ENCODE measurements at regions not wholly inside any gene's neighbourhood (a gene's known extent, or its start where the extent isn't known, plus 50 kb on each side); places are given as distances from the start of the nearest gene placed in this dataset.

- Histone ChIP-seq H3K27me3 (ENCODE audit: control insufficient read depth, insufficient read depth, low read length) (no peaks in the 10 kb centered on the region), H3K36me3 (ENCODE audit: insufficient read depth, low read length) (no peaks in the 10 kb centered on the region), H3K4me2 (ENCODE audit: low read length) (peak overlapping the region; percentile 22), H3K4me3 (ENCODE audit: low read length) (no peak overlapping the region), H3K9ac (ENCODE audit: low read depth, low read length) (peak overlapping the region; percentile 23), H3K9me3 (replicated peaks; ENCODE audit: low read length) (no peaks in the 10 kb centered on the region), H3K4me1 (ENCODE audit: control insufficient read depth, insufficient read depth, low read length) (peaks cover 15% of the 10 kb centered on the region)
Measured at GRCh38 chr11:23976841-23977271, 520.0 kb upstream of the LUZP2 start.

DNA sequence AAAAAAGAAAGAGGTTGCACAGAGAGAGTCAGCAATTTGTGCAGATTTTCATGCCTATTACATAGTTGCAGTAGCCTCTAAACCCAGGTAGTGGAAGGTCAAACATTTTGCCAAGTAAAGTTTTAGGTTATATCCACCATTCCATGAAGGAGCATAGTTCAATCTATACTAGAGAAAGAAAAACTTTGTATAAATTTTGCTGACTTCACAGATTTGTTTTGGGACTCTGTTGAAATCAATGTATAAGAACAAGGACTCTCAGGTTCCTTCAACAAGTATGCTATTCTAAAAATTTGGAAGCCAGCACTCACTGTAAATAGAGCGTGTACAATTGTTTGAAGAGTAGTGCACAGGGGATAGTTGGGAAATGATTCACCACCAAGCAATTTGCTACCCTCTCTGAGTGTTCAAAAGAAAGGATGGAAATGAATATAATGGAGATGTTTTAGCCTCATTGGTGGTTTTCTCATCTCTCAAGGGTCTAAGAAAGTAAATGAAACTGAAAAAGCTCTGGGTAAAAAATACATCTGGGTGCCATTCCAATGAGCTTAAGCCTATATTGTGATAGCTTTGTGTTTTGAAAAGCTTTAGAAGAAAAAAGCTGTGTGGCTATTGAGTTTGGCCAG lies 508.4 kb upstream of the LUZP2 start:
- Histone ChIP-seq H3K4me3 (ENCODE audit: low read length) (no peak overlapping the region), H3K4me1 (ENCODE audit: control insufficient read depth, insufficient read depth, low read length) (peaks cover 30% of the 10 kb centered on the region), H3K27me3 (ENCODE audit: control insufficient read depth, insufficient read depth, low read length) (no peaks in the 10 kb centered on the region), H3K4me2 (ENCODE audit: low read length) (peak overlapping the region; percentile 49), H3K36me3 (ENCODE audit: insufficient read depth, low read length) (no peaks in the 10 kb centered on the region), H3K9ac (ENCODE audit: low read depth, low read length) (no peak overlapping the region), H3K9me3 (replicated peaks; ENCODE audit: low read length) (no peaks in the 10 kb centered on the region)

DNA sequence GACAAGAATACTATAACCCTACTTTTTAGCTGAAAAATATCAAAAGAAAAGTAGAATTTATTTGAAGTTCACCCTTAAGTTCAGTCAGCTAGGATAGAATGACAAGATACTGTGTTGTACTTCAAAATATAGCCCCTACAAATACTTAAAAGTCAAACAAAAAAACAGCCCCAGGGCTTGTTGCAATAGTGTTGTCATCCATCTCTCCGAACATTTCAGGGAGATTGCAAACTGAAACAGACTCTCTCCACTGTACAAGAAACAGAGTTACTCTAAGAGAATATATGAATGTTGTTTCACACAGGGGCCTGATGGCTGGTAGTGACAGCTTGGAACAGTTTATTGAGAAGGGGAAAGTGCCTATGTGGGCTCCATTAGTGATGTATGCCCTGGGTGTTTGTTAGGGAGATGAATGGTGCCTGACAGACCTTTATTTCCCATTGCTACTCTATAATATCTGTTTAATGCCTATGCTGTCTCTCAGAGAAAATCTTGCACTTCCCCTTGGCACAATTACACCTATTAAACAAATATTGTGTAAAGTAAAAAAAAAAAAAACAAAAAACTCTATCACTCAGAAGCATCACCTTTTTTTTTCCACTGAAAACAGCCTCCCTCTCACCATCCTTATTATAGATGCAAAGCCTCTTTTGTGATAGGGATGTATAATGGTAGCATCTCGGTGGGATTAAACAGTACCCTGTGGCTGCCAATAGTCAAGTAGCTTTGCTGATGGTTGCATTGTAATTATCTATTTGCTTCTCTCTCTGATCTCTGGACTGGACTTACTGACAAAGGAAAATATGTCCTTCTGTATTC lies 506.3 kb upstream of the LUZP2 start:
- Histone ChIP-seq H3K27me3 (ENCODE audit: control insufficient read depth, insufficient read depth, low read length) (no peaks in the 10 kb centered on the region), H3K4me3 (ENCODE audit: low read length) (no peak overlapping the region), H3K4me2 (ENCODE audit: low read length) (peak overlapping the region; percentile 48), H3K36me3 (ENCODE audit: insufficient read depth, low read length) (no peaks in the 10 kb centered on the region), H3K9ac (ENCODE audit: low read depth, low read length) (no peak overlapping the region), H3K9me3 (replicated peaks; ENCODE audit: low read length) (no peaks in the 10 kb centered on the region), H3K4me1 (ENCODE audit: control insufficient read depth, insufficient read depth, low read length) (peaks cover 25% of the 10 kb centered on the region)

- H3K27me3 ChIP-seq (ENCODE audit: control insufficient read depth, insufficient read depth, low read length): no peaks in the 10 kb centered on the region
- peak overlapping the region; percentile 48 for H3K4me2 ChIP-seq (ENCODE audit: low read length)
- H3K4me3 ChIP-seq (ENCODE audit: low read length): no peak overlapping the region
- no peaks in the 10 kb centered on the region for H3K9me3 ChIP-seq (replicated peaks; ENCODE audit: low read length)
- H3K9ac ChIP-seq (ENCODE audit: low read depth, low read length): no peak overlapping the region
- no peaks in the 10 kb centered on the region for H3K36me3 ChIP-seq (ENCODE audit: insufficient read depth, low read length)
- H3K4me1 ChIP-seq (ENCODE audit: control insufficient read depth, insufficient read depth, low read length): peaks cover 25% of the 10 kb centered on the region
Measured at GRCh38 chr11:23991165-23991539, 505.7 kb upstream of the LUZP2 start.

DNA sequence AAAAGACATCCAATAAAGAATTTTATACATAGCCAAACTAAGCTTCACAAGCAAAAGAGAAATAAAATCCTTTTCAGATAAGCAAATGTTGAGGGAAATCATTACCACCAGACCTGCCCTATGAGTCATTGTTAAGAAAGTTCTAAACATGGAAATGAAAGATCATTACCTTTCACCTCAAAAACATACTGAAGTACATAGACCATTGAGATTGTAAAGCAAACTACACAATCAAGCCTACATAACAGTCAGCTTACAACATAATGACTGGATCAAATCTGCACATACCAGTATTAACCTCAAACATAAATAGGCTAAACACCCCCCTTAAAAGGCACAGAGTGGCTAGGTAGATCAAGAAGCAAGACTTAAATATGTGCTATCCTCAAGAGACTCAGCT lies 501.0 kb upstream of the LUZP2 start:
- Histone ChIP-seq H3K36me3 (ENCODE audit: insufficient read depth, low read length) (no peaks in the 10 kb centered on the region), H3K9me3 (replicated peaks; ENCODE audit: low read length) (peaks cover 3% of the 10 kb centered on the region), H3K4me3 (ENCODE audit: low read length) (no peak overlapping the region), H3K4me1 (ENCODE audit: control insufficient read depth, insufficient read depth, low read length) (peaks cover 9% of the 10 kb centered on the region), H3K4me2 (ENCODE audit: low read length) (no peak overlapping the region), H3K9ac (ENCODE audit: low read depth, low read length) (no peak overlapping the region), H3K27me3 (ENCODE audit: control insufficient read depth, insufficient read depth, low read length) (no peaks in the 10 kb centered on the region)

DNA sequence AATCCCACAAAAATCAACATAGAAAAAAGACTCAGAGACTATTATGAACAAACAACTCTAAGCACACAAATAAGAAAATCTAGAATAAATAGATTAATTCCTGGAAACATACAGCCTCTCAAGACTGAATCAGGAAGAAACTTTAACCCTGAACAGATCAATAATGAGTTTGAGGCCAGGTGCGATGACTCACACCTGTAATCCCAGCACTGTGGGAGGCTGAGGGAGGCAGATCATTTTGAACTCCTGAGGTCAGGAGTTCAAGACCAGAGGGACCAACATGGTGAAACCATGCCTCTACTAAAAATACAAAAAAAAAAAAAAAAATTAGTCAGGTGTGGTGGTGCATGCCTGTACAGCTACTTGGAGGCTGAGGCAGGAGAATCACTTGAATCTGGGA lies 499.5 kb upstream of the LUZP2 start:
- Histone ChIP-seq H3K4me3 (ENCODE audit: low read length) (no peak overlapping the region), H3K4me1 (ENCODE audit: control insufficient read depth, insufficient read depth, low read length) (no peaks in the 10 kb centered on the region)

GRCh38 chr11:24005202-24005876 lies 491.5 kb upstream of the LUZP2 start:
- H3K9me3 ChIP-seq (replicated peaks; ENCODE audit: low read length): no peaks in the 10 kb centered on the region
- H3K9ac ChIP-seq (ENCODE audit: low read depth, low read length): no peak overlapping the region
- no peaks in the 10 kb centered on the region for H3K4me1 ChIP-seq (ENCODE audit: control insufficient read depth, insufficient read depth, low read length)
- no peak overlapping the region for H3K4me2 ChIP-seq (ENCODE audit: low read length)
- no peaks in the 10 kb centered on the region for H3K27me3 ChIP-seq (ENCODE audit: control insufficient read depth, insufficient read depth, low read length)
- no peak overlapping the region for H3K4me3 ChIP-seq (ENCODE audit: low read length)
- H3K36me3 ChIP-seq (ENCODE audit: insufficient read depth, low read length): no peaks in the 10 kb centered on the region

More for the DNA sequence above, 499.5 kb upstream of the LUZP2 start:
- H3K9me3 ChIP-seq (replicated peaks; ENCODE audit: low read length): peaks cover 3% of the 10 kb centered on the region
- H3K4me2 ChIP-seq (ENCODE audit: low read length): no peak overlapping the region
- no peaks in the 10 kb centered on the region for H3K36me3 ChIP-seq (ENCODE audit: insufficient read depth, low read length)
- H3K9ac ChIP-seq (ENCODE audit: low read depth, low read length): no peak overlapping the region
- no peaks in the 10 kb centered on the region for H3K27me3 ChIP-seq (ENCODE audit: control insufficient read depth, insufficient read depth, low read length)

- H3K9me3 ChIP-seq (replicated peaks; ENCODE audit: low read length): peaks cover 5% of the 10 kb centered on the region
- no peak overlapping the region for H3K4me3 ChIP-seq (ENCODE audit: low read length)
- no peaks in the 10 kb centered on the region for H3K36me3 ChIP-seq (ENCODE audit: insufficient read depth, low read length)
- H3K4me2 ChIP-seq (ENCODE audit: low read length): no peak overlapping the region
- no peak overlapping the region for H3K9ac ChIP-seq (ENCODE audit: low read depth, low read length)
- no peaks in the 10 kb centered on the region for H3K27me3 ChIP-seq (ENCODE audit: control insufficient read depth, insufficient read depth, low read length)
- H3K4me1 ChIP-seq (ENCODE audit: control insufficient read depth, insufficient read depth, low read length): no peaks in the 10 kb centered on the region
Measured at GRCh38 chr11:24043842-24044241, 453.0 kb upstream of the LUZP2 start.

DNA sequence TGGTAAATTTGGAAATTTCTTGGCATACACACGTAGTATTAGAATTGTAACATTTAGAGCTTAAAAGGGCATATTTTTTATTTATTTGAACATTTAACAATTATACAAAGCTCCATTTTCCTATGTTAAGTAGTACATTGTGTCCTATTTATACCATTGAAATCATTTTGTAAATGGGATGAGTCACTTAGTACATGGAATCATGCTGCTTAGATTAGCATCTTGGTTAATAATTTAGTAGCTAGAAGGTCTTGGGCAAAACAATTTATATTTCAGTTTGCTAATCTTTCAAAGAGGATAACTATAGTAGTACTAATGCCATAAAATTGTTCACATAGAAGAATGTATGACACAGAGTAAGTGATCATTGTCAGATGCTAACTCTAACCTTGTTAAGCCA lies 450.1 kb upstream of the LUZP2 start:
- H3K4me1 ChIP-seq (ENCODE audit: control insufficient read depth, insufficient read depth, low read length): no peaks in the 10 kb centered on the region
- no peak overlapping the region for H3K4me3 ChIP-seq (ENCODE audit: low read length)
- H3K27me3 ChIP-seq (ENCODE audit: control insufficient read depth, insufficient read depth, low read length): no peaks in the 10 kb centered on the region
- peaks cover 5% of the 10 kb centered on the region for H3K9me3 ChIP-seq (replicated peaks; ENCODE audit: low read length)
- no peaks in the 10 kb centered on the region for H3K36me3 ChIP-seq (ENCODE audit: insufficient read depth, low read length)
- H3K4me2 ChIP-seq (ENCODE audit: low read length): no peak overlapping the region
- H3K9ac ChIP-seq (ENCODE audit: low read depth, low read length): no peak overlapping the region

DNA sequence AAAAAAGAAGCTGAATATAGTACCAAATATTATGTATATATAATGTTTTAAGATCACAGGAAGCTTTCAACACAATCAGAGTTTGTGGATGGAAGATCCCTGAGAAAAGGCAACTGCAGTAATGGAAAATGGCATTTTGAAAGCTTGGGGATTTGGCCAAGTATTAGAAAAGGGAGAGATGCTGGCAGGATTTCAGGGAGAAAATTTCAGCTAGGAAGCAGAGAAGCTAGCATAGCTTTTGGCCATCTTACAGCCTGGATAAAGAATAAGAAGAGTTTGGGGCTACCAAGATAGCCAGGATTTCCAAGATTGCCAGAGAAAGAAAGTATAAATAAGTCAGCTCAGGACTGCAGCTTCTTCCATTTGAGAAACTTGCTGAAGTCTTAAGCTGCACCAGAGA lies 440.8 kb upstream of the LUZP2 start:
- no peak overlapping the region for H3K4me2 ChIP-seq (ENCODE audit: low read length)
- H3K9me3 ChIP-seq (replicated peaks; ENCODE audit: low read length): no peaks in the 10 kb centered on the region
- H3K27me3 ChIP-seq (ENCODE audit: control insufficient read depth, insufficient read depth, low read length): no peaks in the 10 kb centered on the region
- H3K9ac ChIP-seq (ENCODE audit: low read depth, low read length): no peak overlapping the region
- H3K4me1 ChIP-seq (ENCODE audit: control insufficient read depth, insufficient read depth, low read length): no peaks in the 10 kb centered on the region
- H3K4me3 ChIP-seq (ENCODE audit: low read length): no peak overlapping the region
- no peaks in the 10 kb centered on the region for H3K36me3 ChIP-seq (ENCODE audit: insufficient read depth, low read length)

DNA sequence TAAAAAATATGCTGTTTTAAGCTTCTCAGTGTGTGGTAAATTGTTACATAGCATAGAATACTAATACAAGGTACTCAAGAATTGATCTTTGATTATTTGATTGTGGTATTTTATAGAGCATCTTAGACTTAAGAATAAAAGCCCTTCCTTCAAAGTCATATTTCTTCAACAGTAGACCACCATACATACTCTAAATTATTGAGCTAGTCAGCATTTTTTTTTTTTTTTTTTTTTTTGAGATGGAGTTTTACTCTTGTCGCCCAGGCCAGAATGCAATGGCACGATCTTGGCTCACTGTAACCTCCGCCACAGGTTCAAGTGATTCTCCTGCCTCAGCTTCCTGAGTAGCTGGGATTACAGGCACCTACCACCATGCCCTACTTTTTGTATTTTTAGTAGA lies 436.7 kb upstream of the LUZP2 start:
- Histone ChIP-seq H3K9ac (ENCODE audit: low read depth, low read length) (no peak overlapping the region), H3K4me1 (ENCODE audit: control insufficient read depth, insufficient read depth, low read length) (no peaks in the 10 kb centered on the region), H3K27me3 (ENCODE audit: control insufficient read depth, insufficient read depth, low read length) (no peaks in the 10 kb centered on the region), H3K4me2 (ENCODE audit: low read length) (no peak overlapping the region), H3K9me3 (replicated peaks; ENCODE audit: low read length) (no peaks in the 10 kb centered on the region), H3K4me3 (ENCODE audit: low read length) (no peak overlapping the region), H3K36me3 (ENCODE audit: insufficient read depth, low read length) (no peaks in the 10 kb centered on the region)

Data from skeletal muscle satellite cell (primary cell).